ENCODE measurements at regions not wholly inside any gene's neighbourhood (a gene's known extent, or its start where the extent isn't known, plus 50 kb on each side); places are given as distances from the start of the nearest gene placed in this dataset.

DNA sequence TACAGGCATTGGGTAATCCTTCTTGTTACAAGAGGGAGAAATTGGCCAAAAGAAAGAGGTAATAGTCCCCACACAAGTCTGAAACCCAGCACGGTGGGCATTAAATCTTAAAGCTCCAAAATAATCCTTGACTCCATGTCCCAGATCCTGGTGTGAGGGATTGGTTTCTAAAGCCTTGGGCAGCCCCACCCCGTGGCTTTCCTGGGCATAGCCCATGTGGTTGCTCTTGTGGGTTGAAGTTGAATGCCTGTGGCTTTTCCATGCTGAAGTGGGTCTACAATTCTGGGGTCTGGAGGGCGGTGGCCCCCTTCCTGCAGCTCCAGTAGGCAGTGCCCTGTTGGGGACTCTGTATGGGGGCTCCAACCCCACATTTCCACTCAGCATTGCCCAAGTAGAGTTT, 91.8 kb upstream of the LARP1 start (continued):
- TF ChIP-seq, protein P1, sequence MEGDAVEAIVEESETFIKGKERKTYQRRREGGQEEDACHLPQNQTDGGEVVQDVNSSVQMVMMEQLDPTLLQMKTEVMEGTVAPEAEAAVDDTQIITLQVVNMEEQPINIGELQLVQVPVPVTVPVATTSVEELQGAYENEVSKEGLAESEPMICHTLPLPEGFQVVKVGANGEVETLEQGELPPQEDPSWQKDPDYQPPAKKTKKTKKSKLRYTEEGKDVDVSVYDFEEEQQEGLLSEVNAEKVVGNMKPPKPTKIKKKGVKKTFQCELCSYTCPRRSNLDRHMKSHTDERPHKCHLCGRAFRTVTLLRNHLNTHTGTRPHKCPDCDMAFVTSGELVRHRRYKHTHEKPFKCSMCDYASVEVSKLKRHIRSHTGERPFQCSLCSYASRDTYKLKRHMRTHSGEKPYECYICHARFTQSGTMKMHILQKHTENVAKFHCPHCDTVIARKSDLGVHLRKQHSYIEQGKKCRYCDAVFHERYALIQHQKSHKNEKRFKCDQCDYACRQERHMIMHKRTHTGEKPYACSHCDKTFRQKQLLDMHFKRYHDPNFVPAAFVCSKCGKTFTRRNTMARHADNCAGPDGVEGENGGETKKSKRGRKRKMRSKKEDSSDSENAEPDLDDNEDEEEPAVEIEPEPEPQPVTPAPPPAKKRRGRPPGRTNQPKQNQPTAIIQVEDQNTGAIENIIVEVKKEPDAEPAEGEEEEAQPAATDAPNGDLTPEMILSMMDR (CRISPR knock-in tag; IDR thresholded peaks at IDR 0.05): no peak
- TF ChIP-seq KLF6 (CRISPR knock-in tag; IDR thresholded peaks at IDR 0.05) (no peak), CEBPB (IDR thresholded peaks at IDR 0.05; ENCODE audit: borderline replicate concordance, low read depth, low read length) (no peak), ISL2 (CRISPR knock-in tag; IDR thresholded peaks at IDR 0.05) (no peak), NFE2L1 (CRISPR knock-in tag; IDR thresholded peaks at IDR 0.05; ENCODE audit: borderline replicate concordance) (no peak), PHF5A (CRISPR knock-in tag; IDR thresholded peaks at IDR 0.05; ENCODE audit: low read depth, unreplicated experiment) (no peak), ZNF724P (CRISPR knock-in tag; IDR thresholded peaks at IDR 0.05; ENCODE audit: borderline replicate concordance) (no peak)
- TF ChIP-seq, protein P2, sequence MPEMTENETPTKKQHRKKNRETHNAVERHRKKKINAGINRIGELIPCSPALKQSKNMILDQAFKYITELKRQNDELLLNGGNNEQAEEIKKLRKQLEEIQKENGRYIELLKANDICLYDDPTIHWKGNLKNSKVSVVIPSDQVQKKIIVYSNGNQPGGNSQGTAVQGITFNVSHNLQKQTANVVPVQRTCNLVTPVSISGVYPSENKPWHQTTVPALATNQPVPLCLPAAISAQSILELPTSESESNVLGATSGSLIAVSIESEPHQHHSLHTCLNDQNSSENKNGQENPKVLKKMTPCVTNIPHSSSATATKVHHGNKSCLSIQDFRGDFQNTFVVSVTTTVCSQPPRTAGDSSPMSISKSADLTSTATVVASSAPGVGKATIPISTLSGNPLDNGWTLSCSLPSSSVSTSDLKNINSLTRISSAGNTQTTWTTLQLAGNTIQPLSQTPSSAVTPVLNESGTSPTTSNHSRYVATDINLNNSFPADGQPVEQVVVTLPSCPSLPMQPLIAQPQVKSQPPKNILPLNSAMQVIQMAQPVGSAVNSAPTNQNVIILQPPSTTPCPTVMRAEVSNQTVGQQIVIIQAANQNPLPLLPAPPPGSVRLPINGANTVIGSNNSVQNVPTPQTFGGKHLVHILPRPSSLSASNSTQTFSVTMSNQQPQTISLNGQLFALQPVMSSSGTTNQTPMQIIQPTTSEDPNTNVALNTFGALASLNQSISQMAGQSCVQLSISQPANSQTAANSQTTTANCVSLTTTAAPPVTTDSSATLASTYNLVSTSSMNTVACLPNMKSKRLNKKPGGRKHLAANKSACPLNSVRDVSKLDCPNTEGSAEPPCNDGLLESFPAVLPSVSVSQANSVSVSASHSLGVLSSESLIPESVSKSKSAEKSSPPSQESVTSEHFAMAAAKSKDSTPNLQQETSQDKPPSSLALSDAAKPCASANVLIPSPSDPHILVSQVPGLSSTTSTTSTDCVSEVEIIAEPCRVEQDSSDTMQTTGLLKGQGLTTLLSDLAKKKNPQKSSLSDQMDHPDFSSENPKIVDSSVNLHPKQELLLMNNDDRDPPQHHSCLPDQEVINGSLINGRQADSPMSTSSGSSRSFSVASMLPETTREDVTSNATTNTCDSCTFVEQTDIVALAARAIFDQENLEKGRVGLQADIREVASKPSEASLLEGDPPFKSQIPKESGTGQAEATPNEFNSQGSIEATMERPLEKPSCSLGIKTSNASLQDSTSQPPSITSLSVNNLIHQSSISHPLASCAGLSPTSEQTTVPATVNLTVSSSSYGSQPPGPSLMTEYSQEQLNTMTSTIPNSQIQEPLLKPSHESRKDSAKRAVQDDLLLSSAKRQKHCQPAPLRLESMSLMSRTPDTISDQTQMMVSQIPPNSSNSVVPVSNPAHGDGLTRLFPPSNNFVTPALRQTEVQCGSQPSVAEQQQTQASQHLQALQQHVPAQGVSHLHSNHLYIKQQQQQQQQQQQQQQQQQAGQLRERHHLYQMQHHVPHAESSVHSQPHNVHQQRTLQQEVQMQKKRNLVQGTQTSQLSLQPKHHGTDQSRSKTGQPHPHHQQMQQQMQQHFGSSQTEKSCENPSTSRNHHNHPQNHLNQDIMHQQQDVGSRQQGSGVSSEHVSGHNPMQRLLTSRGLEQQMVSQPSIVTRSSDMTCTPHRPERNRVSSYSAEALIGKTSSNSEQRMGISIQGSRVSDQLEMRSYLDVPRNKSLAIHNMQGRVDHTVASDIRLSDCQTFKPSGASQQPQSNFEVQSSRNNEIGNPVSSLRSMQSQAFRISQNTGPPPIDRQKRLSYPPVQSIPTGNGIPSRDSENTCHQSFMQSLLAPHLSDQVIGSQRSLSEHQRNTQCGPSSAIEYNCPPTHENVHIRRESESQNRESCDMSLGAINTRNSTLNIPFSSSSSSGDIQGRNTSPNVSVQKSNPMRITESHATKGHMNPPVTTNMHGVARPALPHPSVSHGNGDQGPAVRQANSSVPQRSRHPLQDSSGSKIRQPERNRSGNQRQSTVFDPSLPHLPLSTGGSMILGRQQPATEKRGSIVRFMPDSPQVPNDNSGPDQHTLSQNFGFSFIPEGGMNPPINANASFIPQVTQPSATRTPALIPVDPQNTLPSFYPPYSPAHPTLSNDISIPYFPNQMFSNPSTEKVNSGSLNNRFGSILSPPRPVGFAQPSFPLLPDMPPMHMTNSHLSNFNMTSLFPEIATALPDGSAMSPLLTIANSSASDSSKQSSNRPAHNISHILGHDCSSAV (CRISPR knock-in tag; IDR thresholded peaks at IDR 0.05; ENCODE audit: borderline replicate concordance): no peak
- TF ChIP-seq, protein P3, sequence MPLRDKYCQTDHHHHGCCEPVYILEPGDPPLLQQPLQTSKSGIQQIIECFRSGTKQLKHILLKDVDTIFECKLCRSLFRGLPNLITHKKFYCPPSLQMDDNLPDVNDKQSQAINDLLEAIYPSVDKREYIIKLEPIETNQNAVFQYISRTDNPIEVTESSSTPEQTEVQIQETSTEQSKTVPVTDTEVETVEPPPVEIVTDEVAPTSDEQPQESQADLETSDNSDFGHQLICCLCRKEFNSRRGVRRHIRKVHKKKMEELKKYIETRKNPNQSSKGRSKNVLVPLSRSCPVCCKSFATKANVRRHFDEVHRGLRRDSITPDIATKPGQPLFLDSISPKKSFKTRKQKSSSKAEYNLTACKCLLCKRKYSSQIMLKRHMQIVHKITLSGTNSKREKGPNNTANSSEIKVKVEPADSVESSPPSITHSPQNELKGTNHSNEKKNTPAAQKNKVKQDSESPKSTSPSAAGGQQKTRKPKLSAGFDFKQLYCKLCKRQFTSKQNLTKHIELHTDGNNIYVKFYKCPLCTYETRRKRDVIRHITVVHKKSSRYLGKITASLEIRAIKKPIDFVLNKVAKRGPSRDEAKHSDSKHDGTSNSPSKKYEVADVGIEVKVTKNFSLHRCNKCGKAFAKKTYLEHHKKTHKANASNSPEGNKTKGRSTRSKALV (CRISPR knock-in tag; IDR thresholded peaks at IDR 0.05): no peak
